ENCODE measurements at regions not wholly inside any gene's neighbourhood (a gene's known extent, or its start where the extent isn't known, plus 50 kb on each side); places are given as distances from the start of the nearest gene placed in this dataset.
"Not testable (repeated sequence)": the region's sequence is repeated elsewhere in the genome, so short reads cannot be mapped to it uniquely, and the experiment has no call there.

- DNase-seq (ENCODE audit: low read depth in 2 of 3, low spot score in 1 of 3) = no peak
These were observed 420.2 kb upstream of the GOT2 start for GRCh38 chr16:59154295-59154694.

- no peak for DNase-seq (ENCODE audit: low read depth in 2 of 3, low spot score in 1 of 3)
These were observed 414.6 kb upstream of the GOT2 start for GRCh38 chr16:59148769-59149155.

GRCh38 chr16:59148056-59148768, 414.1 kb upstream of the GOT2 start:
- no peak for DNase-seq (ENCODE audit: low read depth in 2 of 3, low spot score in 1 of 3)

- no peak for DNase-seq (ENCODE audit: low read depth in 2 of 3, low spot score in 1 of 3)
These were observed 412.0 kb upstream of the GOT2 start for GRCh38 chr16:59146140-59146539.

GRCh38 chr16:59144841-59145240, 410.7 kb upstream of the GOT2 start:
- DNase-seq (ENCODE audit: low read depth in 2 of 3, low spot score in 1 of 3) = no peak

GRCh38 chr16:59144326-59144725, 410.2 kb upstream of the GOT2 start:
- DNase-seq (ENCODE audit: low read depth in 2 of 3, low spot score in 1 of 3) = no peak

- DNase-seq (ENCODE audit: low read depth in 2 of 3, low spot score in 1 of 3) = no peak
These were observed 392.4 kb upstream of the GOT2 start for GRCh38 chr16:59126486-59126885.

GRCh38 chr16:59124056-59124455, 389.9 kb upstream of the GOT2 start:
- no peak for DNase-seq (ENCODE audit: low read depth in 2 of 3, low spot score in 1 of 3)

GRCh38 chr16:59123479-59123878, 389.4 kb upstream of the GOT2 start:
- no peak for DNase-seq (ENCODE audit: low read depth in 2 of 3, low spot score in 1 of 3)

- no peak for DNase-seq (ENCODE audit: low read depth in 2 of 3, low spot score in 1 of 3)
These were observed 388.1 kb upstream of the GOT2 start for GRCh38 chr16:59122262-59122537.

- no peak for DNase-seq (ENCODE audit: low read depth in 2 of 3, low spot score in 1 of 3)
These were observed 387.5 kb upstream of the GOT2 start for GRCh38 chr16:59121411-59122261.

- DNase-seq (ENCODE audit: low read depth in 2 of 3, low spot score in 1 of 3) = no peak
These were observed 382.6 kb upstream of the GOT2 start for GRCh38 chr16:59116744-59117143.

GRCh38 chr16:59114790-59115189, 380.7 kb upstream of the GOT2 start:
- no peak for DNase-seq (ENCODE audit: low read depth in 2 of 3, low spot score in 1 of 3)

- no peak for DNase-seq (ENCODE audit: low read depth in 2 of 3, low spot score in 1 of 3)
These were observed 379.0 kb upstream of the GOT2 start for GRCh38 chr16:59113004-59113670.

- DNase-seq (ENCODE audit: low read depth in 2 of 3, low spot score in 1 of 3) = no peak
These were observed 377.2 kb upstream of the GOT2 start for GRCh38 chr16:59111280-59111679.

- DNase-seq (ENCODE audit: low read depth in 2 of 3, low spot score in 1 of 3) = no peak
These were observed 374.3 kb upstream of the GOT2 start for GRCh38 chr16:59108374-59108773.

- DNase-seq (ENCODE audit: low read depth in 2 of 3, low spot score in 1 of 3) = not testable (repeated sequence)
These were observed 362.6 kb upstream of the GOT2 start for GRCh38 chr16:59096682-59097081.

- DNase-seq (ENCODE audit: low read depth in 2 of 3, low spot score in 1 of 3) = no peak
These were observed 356.4 kb upstream of the GOT2 start for GRCh38 chr16:59090541-59090940.

- DNase-seq (ENCODE audit: low read depth in 2 of 3, low spot score in 1 of 3) = no peak
These were observed 354.3 kb upstream of the GOT2 start for GRCh38 chr16:59088431-59088830.

GRCh38 chr16:59087641-59088040, 353.5 kb upstream of the GOT2 start:
- DNase-seq (ENCODE audit: low read depth in 2 of 3, low spot score in 1 of 3) = no peak

GRCh38 chr16:59067205-59067604, 333.1 kb upstream of the GOT2 start:
- no peak for DNase-seq (ENCODE audit: low read depth in 2 of 3, low spot score in 1 of 3)

- DNase-seq (ENCODE audit: low read depth in 2 of 3, low spot score in 1 of 3) = no peak
These were observed 326.1 kb upstream of the GOT2 start for GRCh38 chr16:59060207-59060606.
